SK-N-SH (cell line): ENCODE measurements at regions not wholly inside any gene's neighbourhood (a gene's known extent, or its start where the extent isn't known, plus 50 kb on each side); places are given as distances from the start of the nearest gene placed in this dataset.

ENCODE experiments used
- CTCF ChIA-PET: fragments of 300-600, 350-600 bp; formaldehyde crosslinking; extraction: SDS; loops from one replicate; lab custom pipeline; 2021; lab: Yijun Ruan, JAX
- POLR2A ChIA-PET: fragments of 350-600 bp; sonication (Branson Sonifier 250); formaldehyde crosslinking; extraction: SDS; loops from one replicate; lab custom pipeline; 2020; ENCODE audit warnings: antibody characterized with exemption, inconsistent platforms; lab: Yijun Ruan, JAX
- DNase-seq: peaks from one replicate; pipeline ENCODE4 v3.0.0; 2012
- H2AFZ ChIP-seq: fragments of 200-600 bp; sonication (generic); 2 replicates; pipeline ENCODE4 v1.8.1; 2016; ENCODE audit warnings: antibody characterized with exemption, mild to moderate bottlenecking, low read depth
- H3F3A ChIP-seq: fragments of 200-600 bp; sonication (generic); replicated peaks from 2 replicates; pipeline ENCODE3; 2016; ENCODE audit warnings: antibody characterized with exemption, mild to moderate bottlenecking; ENCODE audit not compliant: insufficient read depth
- H3K27ac ChIP-seq, 2 experiments: fragments of 200-500 bp in 1 of 2; fragments of 200-600 bp in 1 of 2; sonication (Bioruptor generic) in 1 of 2; sonication (generic), shearing (Covaris generic) in 1 of 2; 2 replicates each; pipeline versions ENCODE4 v1.5.1 to v1.6.1; 2014 to 2016; ENCODE audit warnings: low read depth in 2 of 2, inconsistent platforms in 1 of 2, low read length in 1 of 2, mild to moderate bottlenecking in 1 of 2, mixed read lengths in 1 of 2
- H3K27me3 ChIP-seq: fragments of 200-600 bp; sonication (generic), shearing (Covaris generic); 2 replicates; pipeline ENCODE4 v1.6.1; 2016; ENCODE audit warnings: mixed run types; ENCODE audit not compliant: insufficient read depth
- H3K36me3 ChIP-seq, 2 experiments: fragments of 200-500 bp in 1 of 2; fragments of 200-600 bp in 1 of 2; sonication (Bioruptor generic) in 1 of 2; sonication (generic) in 1 of 2; replicated peaks in 1 of 2; 2 replicates each; pipeline versions ENCODE3 to v1.5.1; 2014 to 2016; ENCODE audit warnings: low read length in 1 of 2, mild to moderate bottlenecking in 1 of 2; ENCODE audit not compliant: insufficient read depth in 2 of 2, control insufficient read depth in 1 of 2
- H3K4me1 ChIP-seq, 2 experiments: fragments of 200-500 bp in 1 of 2; fragments of 200-600 bp in 1 of 2; sonication (Bioruptor generic) in 1 of 2; sonication (generic), shearing (Covaris generic) in 1 of 2; 2 replicates each; pipeline versions ENCODE4 v1.5.1 to v1.6.1; 2014 to 2016; ENCODE audit warnings: low read depth in 1 of 2, low read length in 1 of 2, mixed run types in 1 of 2; ENCODE audit not compliant: insufficient read depth in 2 of 2, control insufficient read depth in 1 of 2
- H3K4me2 ChIP-seq: fragments of 200-600 bp; sonication (generic), shearing (Covaris generic); 2 replicates; pipeline ENCODE4 v1.6.1; 2017; ENCODE audit warnings: mixed run types
- H3K4me3 ChIP-seq, 2 experiments: fragments of 200-500 bp in 1 of 2; fragments of 200-600 bp in 1 of 2; sonication (Bioruptor generic) in 1 of 2; sonication (generic), shearing (Covaris generic) in 1 of 2; 2 replicates each; pipeline versions ENCODE4 v1.5.1 to v1.8.1; 2014 to 2016; ENCODE audit warnings: low read depth in 2 of 2, inconsistent platforms in 1 of 2, low read length in 1 of 2, mild to moderate bottlenecking in 1 of 2, mixed read lengths in 1 of 2, moderate library complexity in 1 of 2
- H3K79me2 ChIP-seq: fragments of 200-600 bp; sonication (generic); 2 replicates; pipeline ENCODE4 v1.8.1; 2017; ENCODE audit warnings: mild to moderate bottlenecking; ENCODE audit not compliant: insufficient read depth
- H3K9ac ChIP-seq: fragments of 200-600 bp; sonication (generic); 2 replicates; pipeline ENCODE4 v1.6.1; 2017; ENCODE audit warnings: mixed run types
- H3K9me2 ChIP-seq: fragments of 200-600 bp; sonication (generic); 2 replicates; pipeline ENCODE4 v1.6.1; 2017; ENCODE audit warnings: mixed run types
- H3K9me3 ChIP-seq: fragments of 200-600 bp; sonication (generic); 2 replicates; pipeline ENCODE4 v1.6.1; 2017; ENCODE audit warnings: mixed run types, mild to moderate bottlenecking, moderate library complexity
- H4K20me1 ChIP-seq: fragments of 200-600 bp; sonication (generic); 2 replicates; pipeline ENCODE4 v1.6.1; 2017; ENCODE audit warnings: mild to moderate bottlenecking, mixed run types; ENCODE audit not compliant: insufficient read depth
- FOSL2 ChIP-seq: IDR thresholded peaks from 2 replicates; pipeline ENCODE4 v1.4.0; 2012; ENCODE audit warnings: low read depth, mild to moderate bottlenecking, moderate library complexity, borderline replicate concordance
- FOXJ3 ChIP-seq: sonication (generic); formaldehyde crosslinking; IDR thresholded peaks from 2 replicates; pipeline ENCODE4 v1.5.1; 2020; ENCODE audit warnings: mild to moderate bottlenecking, missing genetic modification reagents
- FOXM1 ChIP-seq: IDR thresholded peaks from 2 replicates; pipeline ENCODE4 v1.4.0; 2012; ENCODE audit warnings: low read depth, mild to moderate bottlenecking
- GATA2 ChIP-seq: sonication (generic); formaldehyde crosslinking; IDR thresholded peaks from 2 replicates; pipeline ENCODE4 v1.5.0; 2020; ENCODE audit warnings: mild to moderate bottlenecking, missing genetic modification reagents
- NFIC ChIP-seq: IDR thresholded peaks from 2 replicates; pipeline ENCODE4 v1.4.0; 2012; ENCODE audit warnings: borderline replicate concordance
- NRF1 ChIP-seq: IDR thresholded peaks from 2 replicates; pipeline ENCODE4 v1.6.1; 2012; ENCODE audit warnings: low read depth, mild to moderate bottlenecking, low read length
- POLR2AphosphoS5 ChIP-seq: IDR thresholded peaks from 2 replicates; pipeline ENCODE4 v1.6.1; 2012; ENCODE audit warnings: low read depth, low read length
- RAD21 ChIP-seq: IDR thresholded peaks from 2 replicates; pipeline ENCODE4 v1.6.1; 2012; ENCODE audit warnings: mild to moderate bottlenecking, low read length
- RCOR1 ChIP-seq: fragments of 150-350 bp; IDR thresholded peaks from 2 replicates; pipeline ENCODE4 v1.6.1; 2017; ENCODE audit warnings: antibody characterized with exemption, low read length
- RXRA ChIP-seq: IDR thresholded peaks from 2 replicates; pipeline ENCODE4 v1.4.0; 2012; ENCODE audit warnings: low read depth, mild to moderate bottlenecking, borderline replicate concordance
- SIN3A ChIP-seq: IDR thresholded peaks from 2 replicates; pipeline ENCODE4 v1.6.1; 2012; ENCODE audit warnings: low read depth, mild to moderate bottlenecking, low read length, moderate library complexity, borderline replicate concordance
- SMC3 ChIP-seq: IDR thresholded peaks from 2 replicates; pipeline ENCODE4 v1.6.1; 2012; ENCODE audit warnings: low read depth, low read length, improper control_type of control experiment
- TEAD4 ChIP-seq: IDR thresholded peaks from 2 replicates; pipeline ENCODE4 v1.4.0; 2012; ENCODE audit warnings: mild to moderate bottlenecking, borderline replicate concordance; ENCODE audit not compliant: insufficient read depth
- YY1 ChIP-seq: IDR thresholded peaks from 2 replicates; pipeline ENCODE4 v1.4.0; 2012; ENCODE audit warnings: low read depth, mild to moderate bottlenecking
- WGBS: methylation state at CpG from one replicate; pipeline ENCODE4 v1.1.6; 2017; ENCODE audit warnings: low lambda C conversion rate; 5-methylcytosine and 5-hydroxymethylcytosine counted together
- TF ChIP-seq, protein P1 (sequence below): IDR thresholded peaks from 2 replicates; pipeline ENCODE4 v1.4.0; 2012; ENCODE audit warnings: low read depth, borderline replicate concordance
- TF ChIP-seq, protein P2 (sequence below): IDR thresholded peaks from 2 replicates; pipeline ENCODE4 v1.4.0; 2012; ENCODE audit warnings: low read depth
- TF ChIP-seq, protein P3 (sequence below): fragments of 150-350 bp; IDR thresholded peaks from 2 replicates; pipeline ENCODE4 v1.6.1; 2017; ENCODE audit warnings: antibody characterized with exemption, low read length, low read depth, borderline replicate concordance
- TF ChIP-seq, protein P4 (sequence below): fragments of 150-350 bp; IDR thresholded peaks from 2 replicates; pipeline ENCODE4 v1.6.1; 2016; ENCODE audit warnings: mild to moderate bottlenecking, low read depth, low read length

DNA sequence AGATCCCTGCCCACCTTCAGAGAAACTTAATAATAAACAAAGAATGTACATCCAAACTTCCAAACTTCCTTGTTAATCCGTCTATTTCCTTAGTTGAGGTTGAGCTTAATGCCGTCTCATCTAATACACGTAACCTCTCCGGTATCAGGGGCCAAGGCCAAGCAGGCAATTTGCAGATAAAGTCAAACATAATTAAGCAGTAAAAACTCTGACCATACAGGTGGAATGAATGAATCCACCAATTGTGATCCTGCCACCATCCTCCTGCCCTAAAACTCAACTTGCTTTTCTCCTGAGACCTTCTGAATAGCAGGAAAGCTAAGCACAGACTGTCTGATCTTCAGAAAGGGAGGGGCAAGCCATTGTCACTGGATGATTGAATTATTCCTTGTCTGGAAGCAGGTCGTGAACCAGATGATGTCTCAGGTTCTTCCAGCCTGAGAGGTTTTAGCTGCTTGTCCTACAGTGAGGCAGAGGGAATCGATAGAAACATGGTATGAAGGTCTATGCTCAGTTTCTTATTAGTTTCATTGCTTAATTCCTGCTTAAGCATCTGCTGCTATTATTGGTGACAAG, 1111.8 kb upstream of the EEF2KMT start:
- Histone ChIP-seq H3K9ac (no peak overlapping the region), H2AFZ (no peak overlapping the region), H3K27ac (no peak overlapping the region), H3F3A (no peaks in the 10 kb centered on the region), H3K9me3 (no peaks in the 10 kb centered on the region), H3K4me3 (no peak overlapping the region), H3K9me2 (no peaks in the 10 kb centered on the region), H3K27me3 (no peaks in the 10 kb centered on the region), H3K4me2 (no peak overlapping the region), H3K79me2 (no peaks in the 10 kb centered on the region), H3K4me1 (peaks cover 0 to 33% of the 10 kb centered on the region in 2 experiments; a peak in 2 of 4 replicates), H3K36me3 (no peaks in the 10 kb centered on the region), H4K20me1 (no peaks in the 10 kb centered on the region)
- POLR2A ChIA-PET, result no interaction called here
- WGBS, result 11% methylated on average over 6 of the region's 6 CpGs
- DNase-seq, result no peak
- CTCF ChIA-PET, result interaction anchor here (1.0 to 1.2 kb wide), 2 partner anchors 9 to 44 kb away, joined by 3 read pairs; no protein-coding TSS in a partner anchor
- TF ChIP-seq POLR2AphosphoS5 (no peak), NFIC (no peak), FOSL2 (no peak), SIN3A (no peak), RXRA (no peak), RCOR1 (no peak)
- TF ChIP-seq, protein P1, sequence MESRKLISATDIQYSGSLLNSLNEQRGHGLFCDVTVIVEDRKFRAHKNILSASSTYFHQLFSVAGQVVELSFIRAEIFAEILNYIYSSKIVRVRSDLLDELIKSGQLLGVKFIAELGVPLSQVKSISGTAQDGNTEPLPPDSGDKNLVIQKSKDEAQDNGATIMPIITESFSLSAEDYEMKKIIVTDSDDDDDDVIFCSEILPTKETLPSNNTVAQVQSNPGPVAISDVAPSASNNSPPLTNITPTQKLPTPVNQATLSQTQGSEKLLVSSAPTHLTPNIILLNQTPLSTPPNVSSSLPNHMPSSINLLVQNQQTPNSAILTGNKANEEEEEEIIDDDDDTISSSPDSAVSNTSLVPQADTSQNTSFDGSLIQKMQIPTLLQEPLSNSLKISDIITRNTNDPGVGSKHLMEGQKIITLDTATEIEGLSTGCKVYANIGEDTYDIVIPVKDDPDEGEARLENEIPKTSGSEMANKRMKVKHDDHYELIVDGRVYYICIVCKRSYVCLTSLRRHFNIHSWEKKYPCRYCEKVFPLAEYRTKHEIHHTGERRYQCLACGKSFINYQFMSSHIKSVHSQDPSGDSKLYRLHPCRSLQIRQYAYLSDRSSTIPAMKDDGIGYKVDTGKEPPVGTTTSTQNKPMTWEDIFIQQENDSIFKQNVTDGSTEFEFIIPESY, result no peak

DNA sequence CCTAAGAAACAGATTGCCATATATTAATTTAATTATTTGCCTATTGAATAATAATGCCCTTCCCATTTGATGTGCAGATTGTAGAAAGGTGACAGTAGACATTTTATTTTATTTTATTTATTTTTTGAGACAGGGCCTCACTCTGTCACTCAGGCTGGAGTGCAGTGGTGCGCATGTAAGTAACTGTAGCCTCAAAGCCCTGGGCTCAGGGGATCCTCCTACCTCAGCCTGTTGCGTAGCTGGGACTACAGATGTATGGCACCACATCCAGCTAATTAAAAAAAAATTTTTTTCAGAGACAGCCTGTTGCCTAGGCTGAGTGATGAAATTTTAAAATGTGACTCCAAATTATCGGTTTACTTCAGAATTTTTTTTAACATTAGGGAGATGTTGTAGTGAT, 1110.0 kb upstream of the EEF2KMT start:
- no peaks in the 10 kb centered on the region for H4K20me1 ChIP-seq
- CTCF ChIA-PET, result no interaction called here
- no peak overlapping the region for H3K9ac ChIP-seq
- H2AFZ ChIP-seq, result no peak overlapping the region
- TF ChIP-seq NRF1, result no peak
- TF ChIP-seq RAD21, result no peak
- TF ChIP-seq SMC3, result no peak
- TF ChIP-seq FOXJ3 (CRISPR knock-in tag), result no peak
- TF ChIP-seq FOXM1, result no peak
- TF ChIP-seq, protein P2, sequence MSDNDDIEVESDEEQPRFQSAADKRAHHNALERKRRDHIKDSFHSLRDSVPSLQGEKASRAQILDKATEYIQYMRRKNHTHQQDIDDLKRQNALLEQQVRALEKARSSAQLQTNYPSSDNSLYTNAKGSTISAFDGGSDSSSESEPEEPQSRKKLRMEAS, result no peak
- no peak for TF ChIP-seq GATA2
- TF ChIP-seq TEAD4, result no peak
- TF ChIP-seq SIN3A, result no peak
- TF ChIP-seq, protein P3, sequence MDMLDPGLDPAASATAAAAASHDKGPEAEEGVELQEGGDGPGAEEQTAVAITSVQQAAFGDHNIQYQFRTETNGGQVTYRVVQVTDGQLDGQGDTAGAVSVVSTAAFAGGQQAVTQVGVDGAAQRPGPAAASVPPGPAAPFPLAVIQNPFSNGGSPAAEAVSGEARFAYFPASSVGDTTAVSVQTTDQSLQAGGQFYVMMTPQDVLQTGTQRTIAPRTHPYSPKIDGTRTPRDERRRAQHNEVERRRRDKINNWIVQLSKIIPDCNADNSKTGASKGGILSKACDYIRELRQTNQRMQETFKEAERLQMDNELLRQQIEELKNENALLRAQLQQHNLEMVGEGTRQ, result no peak
- TF ChIP-seq FOSL2, result no peak
- TF ChIP-seq, protein P4, sequence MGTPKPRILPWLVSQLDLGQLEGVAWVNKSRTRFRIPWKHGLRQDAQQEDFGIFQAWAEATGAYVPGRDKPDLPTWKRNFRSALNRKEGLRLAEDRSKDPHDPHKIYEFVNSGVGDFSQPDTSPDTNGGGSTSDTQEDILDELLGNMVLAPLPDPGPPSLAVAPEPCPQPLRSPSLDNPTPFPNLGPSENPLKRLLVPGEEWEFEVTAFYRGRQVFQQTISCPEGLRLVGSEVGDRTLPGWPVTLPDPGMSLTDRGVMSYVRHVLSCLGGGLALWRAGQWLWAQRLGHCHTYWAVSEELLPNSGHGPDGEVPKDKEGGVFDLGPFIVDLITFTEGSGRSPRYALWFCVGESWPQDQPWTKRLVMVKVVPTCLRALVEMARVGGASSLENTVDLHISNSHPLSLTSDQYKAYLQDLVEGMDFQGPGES, result no peak
- no peak for TF ChIP-seq YY1
- TF ChIP-seq, all 33 proteins: peak for 0
- H3K9me3 ChIP-seq, result no peaks in the 10 kb centered on the region
- WGBS, result 43% methylated on average over 3 of the region's 3 CpGs
- POLR2A ChIA-PET, result no interaction called here
- no peak for DNase-seq
- peaks cover 0 to 34% of the 10 kb centered on the region in 2 experiments; a peak in 2 of 4 replicates for H3K4me1 ChIP-seq
- H3K79me2 ChIP-seq, result no peaks in the 10 kb centered on the region
- H3K27ac ChIP-seq, result peak overlapping the region in 1 of 2 experiments; percentile 96; a peak in 2 of 4 replicates
- H3K9me2 ChIP-seq, result no peaks in the 10 kb centered on the region
- H3K4me2 ChIP-seq, result no peak overlapping the region
- no peaks in the 10 kb centered on the region for H3K27me3 ChIP-seq
- no peaks in the 10 kb centered on the region for H3K36me3 ChIP-seq
- no peak overlapping the region for H3K4me3 ChIP-seq
- H3F3A ChIP-seq, result no peaks in the 10 kb centered on the region
